GM12865 (cell line): ENCODE measurements at regions not wholly inside any gene's neighbourhood (a gene's known extent, or its start where the extent isn't known, plus 50 kb on each side); places are given as distances from the start of the nearest gene placed in this dataset.

Experiments used
- DNase-seq: peaks from one replicate; pipeline ENCODE4 v3.0.0; 2010; ENCODE audit warnings: low read depth
- H3K4me3 ChIP-seq: 2 replicates; pipeline ENCODE4 v1.5.1; 2011; ENCODE audit warnings: mild to moderate bottlenecking, low read depth, low read length, control low read depth
- TF ChIP-seq, protein P1 (sequence below): IDR thresholded peaks from 2 replicates; pipeline ENCODE4 v1.5.1; 2011; ENCODE audit warnings: low read length, control low read depth, low read depth, inconsistent platforms; ENCODE audit not compliant: insufficient read depth; ENCODE audit errors: missing control alignments

DNA sequence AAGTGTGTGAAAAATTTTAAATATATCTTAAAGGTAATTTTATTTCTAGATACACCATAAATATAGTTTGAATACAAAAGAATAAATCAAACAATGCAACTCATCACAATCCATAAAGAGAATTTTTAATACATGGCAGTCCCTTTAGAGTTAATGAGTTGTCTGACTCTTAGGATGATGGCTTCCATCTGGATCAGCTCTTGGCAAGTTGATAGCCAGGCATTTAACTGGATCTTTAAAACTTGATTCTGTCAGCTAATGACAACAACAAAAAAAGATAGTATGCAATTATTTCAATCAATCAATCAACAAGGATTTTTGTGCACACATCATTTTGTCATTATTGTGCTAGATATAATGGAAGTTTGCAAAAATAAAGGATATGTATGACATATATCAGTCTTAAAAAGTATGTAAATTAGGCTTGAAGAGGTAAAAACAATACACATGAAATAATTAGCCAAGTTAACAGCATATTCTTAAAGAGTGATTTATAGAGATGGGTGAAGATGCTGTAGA, 174.9 kb upstream of the PCDH18 start:
- no peak overlapping the region for H3K4me3 ChIP-seq
- TF ChIP-seq, protein P1, sequence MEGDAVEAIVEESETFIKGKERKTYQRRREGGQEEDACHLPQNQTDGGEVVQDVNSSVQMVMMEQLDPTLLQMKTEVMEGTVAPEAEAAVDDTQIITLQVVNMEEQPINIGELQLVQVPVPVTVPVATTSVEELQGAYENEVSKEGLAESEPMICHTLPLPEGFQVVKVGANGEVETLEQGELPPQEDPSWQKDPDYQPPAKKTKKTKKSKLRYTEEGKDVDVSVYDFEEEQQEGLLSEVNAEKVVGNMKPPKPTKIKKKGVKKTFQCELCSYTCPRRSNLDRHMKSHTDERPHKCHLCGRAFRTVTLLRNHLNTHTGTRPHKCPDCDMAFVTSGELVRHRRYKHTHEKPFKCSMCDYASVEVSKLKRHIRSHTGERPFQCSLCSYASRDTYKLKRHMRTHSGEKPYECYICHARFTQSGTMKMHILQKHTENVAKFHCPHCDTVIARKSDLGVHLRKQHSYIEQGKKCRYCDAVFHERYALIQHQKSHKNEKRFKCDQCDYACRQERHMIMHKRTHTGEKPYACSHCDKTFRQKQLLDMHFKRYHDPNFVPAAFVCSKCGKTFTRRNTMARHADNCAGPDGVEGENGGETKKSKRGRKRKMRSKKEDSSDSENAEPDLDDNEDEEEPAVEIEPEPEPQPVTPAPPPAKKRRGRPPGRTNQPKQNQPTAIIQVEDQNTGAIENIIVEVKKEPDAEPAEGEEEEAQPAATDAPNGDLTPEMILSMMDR = no peak
- no peak for DNase-seq

DNA sequence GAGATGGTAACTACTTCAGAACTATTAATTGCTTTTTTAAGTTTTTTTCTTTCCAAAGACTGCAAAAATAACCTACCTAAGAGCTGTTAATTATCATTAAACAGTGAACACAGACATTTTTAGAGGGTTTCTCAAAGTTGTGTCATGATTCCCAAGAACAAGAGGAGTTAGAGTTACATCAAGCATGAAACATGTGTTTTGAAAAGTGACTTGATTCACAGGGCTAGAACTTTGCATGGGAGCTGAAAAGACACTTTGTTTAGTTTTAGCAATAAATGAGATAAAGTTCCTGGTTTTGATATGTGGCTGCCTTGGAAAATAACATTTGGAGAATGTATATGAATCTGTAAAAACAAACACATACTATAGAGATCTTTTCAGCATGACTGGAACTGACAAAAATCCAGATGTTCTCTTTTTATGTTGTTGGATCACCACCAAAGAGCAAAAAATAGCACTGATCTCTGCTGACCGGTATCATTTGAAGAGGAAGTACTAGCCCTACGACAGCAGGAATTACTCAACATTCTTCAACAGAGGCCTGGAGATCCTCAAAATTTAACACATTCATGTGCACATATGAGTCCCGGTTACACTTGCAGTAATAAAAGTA, 173.0 kb upstream of the PCDH18 start:
- TF ChIP-seq, protein P1 = no peak
- H3K4me3 ChIP-seq = no peak overlapping the region
- no peak for DNase-seq

- no peak overlapping the region for H3K4me3 ChIP-seq
- DNase-seq = no peak
- TF ChIP-seq, protein P1 = no peak
These were observed 170.9 kb upstream of the PCDH18 start for GRCh38 chr4:137703195-137703594.

- DNase-seq = no peak
- H3K4me3 ChIP-seq = no peak overlapping the region
- TF ChIP-seq, protein P1 = no peak
These were observed 170.2 kb upstream of the PCDH18 start for GRCh38 chr4:137702512-137702911.

GRCh38 chr4:137701401-137701800, 169.1 kb upstream of the PCDH18 start:
- TF ChIP-seq, protein P1 = no peak
- DNase-seq = no peak
- H3K4me3 ChIP-seq = no peak overlapping the region

- no peak overlapping the region for H3K4me3 ChIP-seq
- no peak for DNase-seq
- TF ChIP-seq, protein P1 = no peak
These were observed 168.5 kb upstream of the PCDH18 start for GRCh38 chr4:137700751-137701150.

DNA sequence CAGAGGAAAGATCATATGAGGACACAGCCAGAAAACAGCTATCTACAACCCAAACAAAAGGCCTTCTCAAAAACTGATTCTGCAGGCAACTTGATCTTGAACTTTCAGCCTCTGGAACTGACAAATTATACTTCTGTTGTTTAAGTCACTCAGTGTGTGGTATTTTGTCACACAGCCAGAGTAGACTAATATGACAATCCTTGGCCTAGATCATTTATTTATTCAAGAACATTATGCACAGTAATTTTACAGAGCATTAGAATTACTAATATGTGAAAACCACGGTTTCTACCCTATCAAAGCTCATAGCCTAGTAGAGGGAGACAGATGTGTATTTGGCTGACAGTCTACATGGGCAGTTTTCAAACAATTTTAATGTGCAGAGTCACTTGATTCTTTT, 167.8 kb upstream of the PCDH18 start:
- TF ChIP-seq, protein P1 = no peak
- H3K4me3 ChIP-seq = no peak overlapping the region
- DNase-seq = no peak
